ENCODE measurements at regions not wholly inside any gene's neighbourhood (a gene's known extent, or its start where the extent isn't known, plus 50 kb on each side); places are given as distances from the start of the nearest gene placed in this dataset.

DNA sequence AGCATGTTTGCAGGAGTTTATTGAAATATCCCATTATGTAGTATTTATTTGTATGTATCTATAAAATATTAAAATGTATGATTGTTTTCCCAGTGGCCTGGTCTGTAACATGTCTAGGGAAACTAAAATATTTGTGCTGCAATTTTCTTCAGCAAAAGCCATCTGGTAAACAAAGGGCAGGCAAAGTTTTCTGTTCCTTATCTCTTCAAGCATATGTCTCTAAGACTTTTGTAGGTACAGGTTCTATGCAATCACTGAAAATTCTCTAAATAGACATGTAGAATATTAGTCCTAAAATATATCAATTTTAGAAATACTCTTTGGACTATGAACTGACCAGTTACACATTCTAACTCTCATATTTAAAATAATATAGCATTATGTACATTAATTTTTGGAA lies 585.8 kb upstream of the RGS18 start:
- TF ChIP-seq POLR2AphosphoS5 (IDR thresholded peaks at IDR 0.05; ENCODE audit: control insufficient read depth, insufficient read depth, low read depth, low read length) = no peak
- TF ChIP-seq HDAC6 (IDR thresholded peaks at IDR 0.05; ENCODE audit: low read depth, low read length) = no peak
- no peak for TF ChIP-seq TRIM24 (IDR thresholded peaks at IDR 0.05)
- TF ChIP-seq JUND (IDR thresholded peaks at IDR 0.05; ENCODE audit: borderline replicate concordance, low read depth, low read length) = no peak
- no peak for TF ChIP-seq JUND (tag; IDR thresholded peaks at IDR 0.05; ENCODE audit: borderline replicate concordance, low read depth, low read length)
- TF ChIP-seq POLR2A (conservative IDR thresholded peaks at IDR 0.05) = no peak
- no peak for TF ChIP-seq HDAC2 (IDR thresholded peaks at IDR 0.05)
- no peak for TF ChIP-seq ATF1 (CRISPR knock-in tag; IDR thresholded peaks at IDR 0.05)
- no peak for TF ChIP-seq ATF1 (tag; IDR thresholded peaks at IDR 0.05)
- TF ChIP-seq, protein P1, sequence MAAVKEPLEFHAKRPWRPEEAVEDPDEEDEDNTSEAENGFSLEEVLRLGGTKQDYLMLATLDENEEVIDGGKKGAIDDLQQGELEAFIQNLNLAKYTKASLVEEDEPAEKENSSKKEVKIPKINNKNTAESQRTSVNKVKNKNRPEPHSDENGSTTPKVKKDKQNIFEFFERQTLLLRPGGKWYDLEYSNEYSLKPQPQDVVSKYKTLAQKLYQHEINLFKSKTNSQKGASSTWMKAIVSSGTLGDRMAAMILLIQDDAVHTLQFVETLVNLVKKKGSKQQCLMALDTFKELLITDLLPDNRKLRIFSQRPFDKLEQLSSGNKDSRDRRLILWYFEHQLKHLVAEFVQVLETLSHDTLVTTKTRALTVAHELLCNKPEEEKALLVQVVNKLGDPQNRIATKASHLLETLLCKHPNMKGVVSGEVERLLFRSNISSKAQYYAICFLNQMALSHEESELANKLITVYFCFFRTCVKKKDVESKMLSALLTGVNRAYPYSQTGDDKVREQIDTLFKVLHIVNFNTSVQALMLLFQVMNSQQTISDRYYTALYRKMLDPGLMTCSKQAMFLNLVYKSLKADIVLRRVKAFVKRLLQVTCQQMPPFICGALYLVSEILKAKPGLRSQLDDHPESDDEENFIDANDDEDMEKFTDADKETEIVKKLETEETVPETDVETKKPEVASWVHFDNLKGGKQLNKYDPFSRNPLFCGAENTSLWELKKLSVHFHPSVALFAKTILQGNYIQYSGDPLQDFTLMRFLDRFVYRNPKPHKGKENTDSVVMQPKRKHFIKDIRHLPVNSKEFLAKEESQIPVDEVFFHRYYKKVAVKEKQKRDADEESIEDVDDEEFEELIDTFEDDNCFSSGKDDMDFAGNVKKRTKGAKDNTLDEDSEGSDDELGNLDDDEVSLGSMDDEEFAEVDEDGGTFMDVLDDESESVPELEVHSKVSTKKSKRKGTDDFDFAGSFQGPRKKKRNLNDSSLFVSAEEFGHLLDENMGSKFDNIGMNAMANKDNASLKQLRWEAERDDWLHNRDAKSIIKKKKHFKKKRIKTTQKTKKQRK (IDR thresholded peaks at IDR 0.05; ENCODE audit: borderline replicate concordance, low read depth, low read length) = no peak
- TF ChIP-seq ATF3 (IDR thresholded peaks at IDR 0.05) = no peak
- no peak for TF ChIP-seq ATF3 (CRISPR knock-in tag; conservative IDR thresholded peaks at IDR 0.05)
- TF ChIP-seq ZFPM2 (CRISPR knock-in tag; IDR thresholded peaks at IDR 0.05) = no peak
- TF ChIP-seq ZNF764 (CRISPR knock-in tag; IDR thresholded peaks at IDR 0.05; ENCODE audit: low read depth) = no peak
- TF ChIP-seq TAF1 (IDR thresholded peaks at IDR 0.05; ENCODE audit: control insufficient read depth, extremely low read depth, insufficient read depth, low read length, severe bottlenecking) = no peak
- no peak for TF ChIP-seq CTCF (IDR thresholded peaks at IDR 0.05 in 2 of 3, conservative IDR thresholded peaks at IDR 0.05 in 1 of 3; ENCODE audit: insufficient read depth in 2 of 3, low read depth in 1 of 3, low read length in 3 of 3)
